Bronchial epithelial cell (primary cell): ENCODE measurements at regions not wholly inside any gene's neighbourhood (a gene's known extent, or its start where the extent isn't known, plus 50 kb on each side); places are given as distances from the start of the nearest gene placed in this dataset.

Source experiments
- DNase-seq: peaks from one replicate; pipeline ENCODE4 v3.0.0-alpha.2; 2010; ENCODE audit warnings: low read depth
- FAIRE-seq: peaks from 2 replicates; lab custom pipeline; 2011; peaks lifted over from hg19 to GRCh38; lab: Jason Lieb, UNC
- H3K27me3 ChIP-seq: 2 replicates; pipeline ENCODE4 v1.5.1; 2011; ENCODE audit warnings: low read length; ENCODE audit not compliant: control insufficient read depth, insufficient read depth
- H3K36me3 ChIP-seq: 2 replicates; pipeline ENCODE4 v1.5.1; 2011; ENCODE audit warnings: low read length; ENCODE audit not compliant: control insufficient read depth, insufficient read depth
- H3K4me3 ChIP-seq: 2 replicates; pipeline ENCODE4 v1.5.1; 2011; ENCODE audit warnings: mild to moderate bottlenecking, low read depth, low read length, control low read depth
- TF ChIP-seq, protein P1 (sequence below): IDR thresholded peaks from 2 replicates; pipeline ENCODE4 v1.5.1; 2011; ENCODE audit warnings: mild to moderate bottlenecking, moderate library complexity, low read length, control low read depth, inconsistent platforms; ENCODE audit not compliant: insufficient read depth, severe bottlenecking

DNA sequence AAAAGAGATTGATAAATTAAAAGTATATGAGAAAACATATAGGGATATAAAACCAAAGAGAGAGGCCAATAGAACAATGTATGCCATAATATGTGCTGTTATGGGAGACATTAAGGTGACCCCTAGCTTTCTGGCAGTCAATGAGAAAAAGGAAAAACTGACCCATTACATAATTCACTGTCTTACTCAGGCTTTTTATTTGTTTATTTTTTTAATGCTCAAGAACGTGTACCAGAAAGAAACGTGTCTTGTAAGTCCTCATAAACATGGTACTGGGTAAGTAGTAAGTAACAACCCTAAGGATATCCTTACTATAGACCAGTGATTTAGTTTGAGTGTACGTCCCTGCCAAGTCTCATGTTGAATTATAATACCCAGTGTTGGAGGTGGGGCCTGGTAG lies 160.8 kb upstream of the PHACTR1 start:
- H3K36me3 ChIP-seq, result no peaks in the 10 kb centered on the region

DNA sequence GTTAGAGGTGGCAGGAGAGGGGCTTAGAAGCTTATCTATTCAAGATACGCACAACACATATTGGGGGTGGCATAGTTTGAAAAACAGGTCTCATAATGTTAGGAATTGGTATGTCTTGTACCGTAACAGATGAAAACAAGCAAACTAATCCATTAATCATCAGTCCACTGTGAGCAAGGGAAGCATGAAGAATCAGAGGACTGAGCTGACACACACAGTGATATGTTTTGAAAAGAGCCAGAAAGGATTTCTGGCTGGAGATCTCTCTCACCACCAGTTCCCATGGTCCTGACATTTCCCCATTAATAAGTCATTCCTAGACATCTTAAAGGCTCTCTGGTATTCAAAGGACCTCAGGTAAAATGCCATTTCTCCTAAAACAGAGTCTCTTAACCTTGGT lies 158.8 kb upstream of the PHACTR1 start:
- no peaks in the 10 kb centered on the region for H3K36me3 ChIP-seq
- no peak for FAIRE-seq
- H3K4me3 ChIP-seq, result no peak overlapping the region
- H3K27me3 ChIP-seq, result no peaks in the 10 kb centered on the region
- no peak for DNase-seq
- TF ChIP-seq, protein P1, sequence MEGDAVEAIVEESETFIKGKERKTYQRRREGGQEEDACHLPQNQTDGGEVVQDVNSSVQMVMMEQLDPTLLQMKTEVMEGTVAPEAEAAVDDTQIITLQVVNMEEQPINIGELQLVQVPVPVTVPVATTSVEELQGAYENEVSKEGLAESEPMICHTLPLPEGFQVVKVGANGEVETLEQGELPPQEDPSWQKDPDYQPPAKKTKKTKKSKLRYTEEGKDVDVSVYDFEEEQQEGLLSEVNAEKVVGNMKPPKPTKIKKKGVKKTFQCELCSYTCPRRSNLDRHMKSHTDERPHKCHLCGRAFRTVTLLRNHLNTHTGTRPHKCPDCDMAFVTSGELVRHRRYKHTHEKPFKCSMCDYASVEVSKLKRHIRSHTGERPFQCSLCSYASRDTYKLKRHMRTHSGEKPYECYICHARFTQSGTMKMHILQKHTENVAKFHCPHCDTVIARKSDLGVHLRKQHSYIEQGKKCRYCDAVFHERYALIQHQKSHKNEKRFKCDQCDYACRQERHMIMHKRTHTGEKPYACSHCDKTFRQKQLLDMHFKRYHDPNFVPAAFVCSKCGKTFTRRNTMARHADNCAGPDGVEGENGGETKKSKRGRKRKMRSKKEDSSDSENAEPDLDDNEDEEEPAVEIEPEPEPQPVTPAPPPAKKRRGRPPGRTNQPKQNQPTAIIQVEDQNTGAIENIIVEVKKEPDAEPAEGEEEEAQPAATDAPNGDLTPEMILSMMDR, result no peak

More for the DNA sequence above, 160.8 kb upstream of the PHACTR1 start:
- TF ChIP-seq, protein P1, result no peak
- Histone ChIP-seq H3K4me3 (no peak overlapping the region), H3K27me3 (no peaks in the 10 kb centered on the region)
- DNase-seq (no peak), FAIRE-seq (no peak)

DNA sequence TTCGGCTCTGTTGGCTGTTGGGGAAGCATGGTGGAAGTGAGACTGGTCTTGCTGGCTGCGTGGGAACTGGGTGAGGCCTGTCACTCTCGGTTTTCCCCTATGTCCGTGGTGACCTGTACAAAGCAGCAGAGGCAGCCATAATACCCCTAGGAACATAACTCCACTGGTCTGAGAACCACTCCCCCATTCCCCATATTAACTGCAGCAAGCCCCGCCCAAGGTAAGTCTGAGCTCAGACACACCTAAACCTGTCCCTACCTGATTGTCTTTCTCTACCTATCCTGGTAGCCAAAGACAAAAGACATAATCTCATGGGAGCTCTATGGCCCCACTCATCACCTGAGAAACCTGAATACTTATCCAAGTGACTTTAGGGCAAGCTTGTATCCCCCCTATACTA lies 156.3 kb upstream of the PHACTR1 start:
- DNase-seq (no peak), FAIRE-seq (no peak)
- Histone ChIP-seq H3K36me3 (no peaks in the 10 kb centered on the region), H3K4me3 (no peak overlapping the region), H3K27me3 (no peaks in the 10 kb centered on the region)
- TF ChIP-seq, protein P1, result no peak

DNA sequence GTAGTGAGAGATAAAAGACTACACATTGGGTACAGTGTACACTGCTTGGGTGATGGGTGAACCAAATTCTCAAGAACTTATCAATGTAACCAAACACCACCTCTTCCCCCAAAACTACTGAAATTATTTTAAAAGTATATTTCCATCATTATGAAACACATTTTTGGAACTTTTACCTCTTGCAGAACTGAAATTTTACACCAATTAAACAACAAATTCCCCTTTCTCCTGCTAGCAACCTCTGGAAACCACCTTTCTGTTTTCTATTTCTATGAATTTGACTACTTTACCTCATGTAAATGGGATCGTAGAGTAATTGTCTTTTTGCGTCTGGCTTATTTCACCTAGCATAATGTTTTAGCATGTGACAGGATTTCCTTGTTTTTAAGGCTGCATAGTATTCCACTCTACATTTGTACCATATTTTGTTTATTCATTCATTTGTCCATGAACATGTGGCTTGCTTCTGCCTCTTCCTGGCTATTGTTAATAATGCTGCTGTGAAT lies 149.9 kb upstream of the PHACTR1 start:
- FAIRE-seq (no peak), DNase-seq (no peak)
- Histone ChIP-seq H3K36me3 (no peaks in the 10 kb centered on the region), H3K4me3 (no peak overlapping the region), H3K27me3 (no peaks in the 10 kb centered on the region)
- TF ChIP-seq, protein P1, result no peak

DNA sequence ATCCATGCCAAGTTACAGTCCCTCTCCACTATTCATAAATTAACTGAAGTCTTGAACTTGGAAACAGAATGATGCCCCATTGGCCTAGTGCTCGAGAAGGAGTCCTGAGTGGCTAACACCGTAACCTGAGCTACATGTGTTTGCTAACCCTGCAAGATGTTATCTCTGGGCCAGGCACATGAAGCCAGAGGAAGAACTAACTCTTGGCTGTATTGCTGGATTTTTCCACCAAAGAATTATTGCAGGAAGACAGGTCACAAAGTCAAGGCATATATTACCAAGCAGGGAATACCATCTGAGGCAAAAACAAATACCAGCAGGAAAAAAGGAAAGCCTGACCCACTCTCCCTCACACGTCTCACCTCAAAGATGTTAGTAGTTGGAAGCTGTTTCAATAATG lies 148.9 kb upstream of the PHACTR1 start:
- DNase-seq (no peak), FAIRE-seq (no peak)
- no peaks in the 10 kb centered on the region for H3K27me3 ChIP-seq
- H3K4me3 ChIP-seq, result no peak overlapping the region
- H3K36me3 ChIP-seq, result no peaks in the 10 kb centered on the region
- TF ChIP-seq, protein P1, result no peak

DNA sequence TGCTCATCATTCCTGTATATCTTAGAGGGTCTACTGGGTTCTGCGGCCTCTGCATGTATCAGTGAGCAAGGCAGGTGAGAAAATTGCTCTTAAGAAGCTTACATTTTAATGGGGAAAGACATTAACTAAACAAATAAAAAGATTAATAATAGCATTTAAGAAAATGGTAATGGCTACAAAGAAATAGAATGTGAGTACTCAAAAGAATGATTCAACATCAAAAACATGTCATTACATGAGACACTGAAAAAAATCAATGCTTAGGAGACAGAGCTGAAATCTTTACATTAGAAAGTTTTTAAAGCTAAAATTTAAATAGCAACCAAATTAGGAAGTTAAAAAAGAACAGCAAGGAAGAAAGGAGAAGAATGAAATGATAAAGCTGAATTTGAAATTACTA lies 146.9 kb upstream of the PHACTR1 start:
- no peak for FAIRE-seq

More for the DNA sequence above, 146.9 kb upstream of the PHACTR1 start:
- Histone ChIP-seq H3K4me3 (no peak overlapping the region), H3K36me3 (no peaks in the 10 kb centered on the region), H3K27me3 (no peaks in the 10 kb centered on the region)
- DNase-seq, result peak; percentile 82
- TF ChIP-seq, protein P1, result no peak
